BLaER1 (cell line): ENCODE measurements at regions not wholly inside any gene's neighbourhood (a gene's known extent, or its start where the extent isn't known, plus 50 kb on each side); places are given as distances from the start of the nearest gene placed in this dataset.

Source experiments
- H3K27ac ChIP-seq: shearing (Covaris generic); formaldehyde crosslinking; 2 replicates; pipeline ENCODE4 v1.8.1; 2022
- H3K27me3 ChIP-seq: shearing (Covaris generic); formaldehyde crosslinking; 2 replicates; pipeline ENCODE4 v1.8.1; 2022
- H3K36me3 ChIP-seq: shearing (Covaris generic); formaldehyde crosslinking; 2 replicates; pipeline ENCODE4 v1.8.1; 2022
- H3K4me1 ChIP-seq: shearing (Covaris generic); formaldehyde crosslinking; 2 replicates; pipeline ENCODE4 v1.8.1; 2022
- H3K4me2 ChIP-seq: shearing (Covaris generic); formaldehyde crosslinking; 2 replicates; pipeline ENCODE4 v1.8.1; 2022
- H3K4me3 ChIP-seq: shearing (Covaris generic); formaldehyde crosslinking; 2 replicates; pipeline ENCODE4 v1.8.1; 2022
- H3K9ac ChIP-seq: shearing (Covaris generic); formaldehyde crosslinking; 2 replicates; pipeline ENCODE4 v1.8.1; 2022
- H3K9me3 ChIP-seq: shearing (Covaris generic); formaldehyde crosslinking; 2 replicates; pipeline ENCODE4 v1.8.1; 2022
- H4K20me1 ChIP-seq: shearing (Covaris generic); formaldehyde crosslinking; 2 replicates; pipeline ENCODE4 v1.8.1; 2022
- Cebpa-rat ChIP-seq: shearing (Covaris generic); IDR thresholded peaks from 2 replicates; pipeline ENCODE4 v1.8.1; 2022

- no peaks in the 10 kb centered on the region for H3K27me3 ChIP-seq
- no peaks in the 10 kb centered on the region for H3K36me3 ChIP-seq
- no peaks in the 10 kb centered on the region for H3K4me1 ChIP-seq
- no peak overlapping the region for H3K27ac ChIP-seq
- H3K9me3 ChIP-seq, result no peaks in the 10 kb centered on the region; the same call in 1 of the 2 replicates
- H3K9ac ChIP-seq, result no peak overlapping the region
- no peaks in the 10 kb centered on the region for H4K20me1 ChIP-seq
- no peak overlapping the region for H3K4me3 ChIP-seq
- no peak overlapping the region for H3K4me2 ChIP-seq
- TF ChIP-seq Cebpa-rat, result no peak
Observed at GRCh38 chr16:9236319-9236718, 144.9 kb downstream of the HAPSTR1 start.

DNA sequence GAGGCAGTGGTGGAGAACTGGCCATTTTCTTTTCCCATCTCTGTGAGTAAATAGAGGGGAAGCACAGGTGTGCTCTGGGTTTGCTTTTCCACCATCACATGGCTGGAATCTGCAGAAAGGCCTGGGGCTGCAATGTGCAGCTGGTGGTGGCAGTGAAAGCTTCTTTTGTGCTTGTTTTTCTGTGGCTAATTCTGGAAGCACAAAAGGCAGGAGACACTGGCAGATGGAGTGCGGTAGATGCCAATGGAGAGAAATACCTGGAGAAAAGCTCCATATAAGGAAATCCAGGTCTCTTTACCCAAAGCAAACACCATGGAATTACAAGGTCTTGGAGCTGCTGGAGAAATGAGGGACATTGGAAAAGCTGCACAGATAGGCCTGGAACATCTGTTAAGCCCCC, 146.9 kb downstream of the HAPSTR1 start:
- no peak for TF ChIP-seq Cebpa-rat
- Histone ChIP-seq H3K4me2 (no peak overlapping the region), H3K4me1 (no peaks in the 10 kb centered on the region), H3K4me3 (no peak overlapping the region), H4K20me1 (no peaks in the 10 kb centered on the region), H3K9me3 (no peaks in the 10 kb centered on the region; the same call in 1 of the 2 replicates), H3K9ac (no peak overlapping the region), H3K27me3 (no peaks in the 10 kb centered on the region), H3K27ac (no peak overlapping the region), H3K36me3 (no peaks in the 10 kb centered on the region)

GRCh38 chr16:9241177-9241576, 149.7 kb downstream of the HAPSTR1 start:
- Histone ChIP-seq H3K4me1 (no peaks in the 10 kb centered on the region), H3K4me2 (no peak overlapping the region), H3K9me3 (no peaks in the 10 kb centered on the region; the same call in 1 of the 2 replicates), H3K27ac (no peak overlapping the region), H3K9ac (no peak overlapping the region), H3K27me3 (no peaks in the 10 kb centered on the region), H4K20me1 (no peaks in the 10 kb centered on the region), H3K4me3 (no peak overlapping the region), H3K36me3 (no peaks in the 10 kb centered on the region)
- TF ChIP-seq Cebpa-rat, result no peak

GRCh38 chr16:9248162-9248561, 156.7 kb downstream of the HAPSTR1 start:
- no peaks in the 10 kb centered on the region for H4K20me1 ChIP-seq
- no peak for TF ChIP-seq Cebpa-rat
- no peaks in the 10 kb centered on the region for H3K4me1 ChIP-seq
- no peak overlapping the region for H3K4me2 ChIP-seq
- no peak overlapping the region for H3K9ac ChIP-seq
- no peak overlapping the region for H3K27ac ChIP-seq
- no peaks in the 10 kb centered on the region for H3K9me3 ChIP-seq
- H3K27me3 ChIP-seq, result no peaks in the 10 kb centered on the region
- no peak overlapping the region for H3K4me3 ChIP-seq
- no peaks in the 10 kb centered on the region for H3K36me3 ChIP-seq

DNA sequence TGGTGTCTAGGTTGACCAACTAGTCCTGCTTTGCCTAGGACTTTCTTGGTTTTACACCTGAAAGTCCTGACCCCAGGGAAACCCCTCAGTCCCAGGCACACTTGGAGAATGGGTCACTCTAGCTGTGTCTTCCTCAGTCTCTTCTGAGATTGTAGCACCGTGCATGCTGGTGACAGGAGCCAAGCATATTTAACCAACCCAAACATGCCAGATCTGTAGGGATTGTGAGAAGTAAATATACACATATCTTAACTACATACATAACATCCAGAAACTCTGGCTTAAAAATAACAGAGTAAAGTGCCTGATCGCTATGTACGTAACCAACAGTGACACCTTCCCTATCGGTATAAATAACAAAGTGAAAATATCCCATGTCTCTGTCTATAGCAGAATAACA, 158.1 kb downstream of the HAPSTR1 start:
- Histone ChIP-seq H3K4me2 (no peak overlapping the region), H3K27ac (no peak overlapping the region), H3K36me3 (no peaks in the 10 kb centered on the region), H4K20me1 (no peaks in the 10 kb centered on the region), H3K9ac (no peak overlapping the region), H3K27me3 (no peaks in the 10 kb centered on the region), H3K9me3 (peaks cover under 1% of the 10 kb centered on the region; the same call in 1 of the 2 replicates), H3K4me1 (no peaks in the 10 kb centered on the region), H3K4me3 (no peak overlapping the region)
- no peak for TF ChIP-seq Cebpa-rat

GRCh38 chr16:9251026-9251425, 159.6 kb downstream of the HAPSTR1 start:
- Histone ChIP-seq H3K4me3 (no peak overlapping the region), H3K27ac (no peak overlapping the region), H3K9ac (no peak overlapping the region), H3K36me3 (no peaks in the 10 kb centered on the region), H3K4me1 (no peaks in the 10 kb centered on the region), H3K27me3 (no peaks in the 10 kb centered on the region), H4K20me1 (no peaks in the 10 kb centered on the region), H3K4me2 (no peak overlapping the region), H3K9me3 (peaks cover 4% of the 10 kb centered on the region; the same call in 1 of the 2 replicates)
- no peak for TF ChIP-seq Cebpa-rat

- Histone ChIP-seq H4K20me1 (no peaks in the 10 kb centered on the region), H3K9ac (no peak overlapping the region), H3K4me3 (no peak overlapping the region), H3K4me2 (no peak overlapping the region), H3K9me3 (peaks cover 4% of the 10 kb centered on the region; the same call in 1 of the 2 replicates), H3K27ac (no peak overlapping the region), H3K4me1 (no peaks in the 10 kb centered on the region), H3K36me3 (no peaks in the 10 kb centered on the region), H3K27me3 (no peaks in the 10 kb centered on the region)
- TF ChIP-seq Cebpa-rat, result no peak
Observed at GRCh38 chr16:9254863-9255262, 163.4 kb downstream of the HAPSTR1 start.

GRCh38 chr16:9256196-9256595, 164.8 kb downstream of the HAPSTR1 start:
- H3K4me1 ChIP-seq, result no peaks in the 10 kb centered on the region
- no peak for TF ChIP-seq Cebpa-rat
- no peaks in the 10 kb centered on the region for H3K36me3 ChIP-seq

DNA sequence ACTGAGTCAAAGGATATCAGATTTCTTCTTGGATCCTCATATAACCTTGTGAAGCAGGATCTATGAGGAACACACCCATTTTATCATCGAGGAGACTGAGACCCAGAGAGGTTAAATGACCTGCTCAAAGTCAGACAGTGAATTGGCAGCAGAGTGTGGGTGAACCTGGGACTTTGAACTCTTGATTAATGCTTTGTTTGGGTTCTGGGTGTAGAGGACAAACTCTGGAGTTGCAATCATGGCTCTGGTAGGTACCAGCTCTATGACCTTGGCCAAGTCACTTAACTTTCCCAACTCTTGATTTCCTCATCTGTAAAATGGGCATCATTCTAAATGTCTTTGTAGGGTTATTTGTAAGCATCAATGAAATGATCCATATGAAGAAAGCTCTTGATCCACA, 166.4 kb downstream of the HAPSTR1 start:
- H3K9ac ChIP-seq, result no peak overlapping the region
- H3K9me3 ChIP-seq, result peaks cover 4% of the 10 kb centered on the region; the same call in 1 of the 2 replicates
- no peak overlapping the region for H3K27ac ChIP-seq
- H3K4me3 ChIP-seq, result no peak overlapping the region
- no peaks in the 10 kb centered on the region for H3K36me3 ChIP-seq
- H3K4me2 ChIP-seq, result no peak overlapping the region
- H3K4me1 ChIP-seq, result no peaks in the 10 kb centered on the region
- no peaks in the 10 kb centered on the region for H4K20me1 ChIP-seq
- H3K27me3 ChIP-seq, result no peaks in the 10 kb centered on the region
- TF ChIP-seq Cebpa-rat, result no peak

More at GRCh38 chr16:9256196-9256595, 164.8 kb downstream of the HAPSTR1 start:
- no peak overlapping the region for H3K4me3 ChIP-seq
- H3K9ac ChIP-seq, result no peak overlapping the region
- H3K9me3 ChIP-seq, result peaks cover 4% of the 10 kb centered on the region; the same call in 1 of the 2 replicates
- H3K27ac ChIP-seq, result no peak overlapping the region
- no peaks in the 10 kb centered on the region for H3K27me3 ChIP-seq
- no peaks in the 10 kb centered on the region for H4K20me1 ChIP-seq
- no peak overlapping the region for H3K4me2 ChIP-seq

DNA sequence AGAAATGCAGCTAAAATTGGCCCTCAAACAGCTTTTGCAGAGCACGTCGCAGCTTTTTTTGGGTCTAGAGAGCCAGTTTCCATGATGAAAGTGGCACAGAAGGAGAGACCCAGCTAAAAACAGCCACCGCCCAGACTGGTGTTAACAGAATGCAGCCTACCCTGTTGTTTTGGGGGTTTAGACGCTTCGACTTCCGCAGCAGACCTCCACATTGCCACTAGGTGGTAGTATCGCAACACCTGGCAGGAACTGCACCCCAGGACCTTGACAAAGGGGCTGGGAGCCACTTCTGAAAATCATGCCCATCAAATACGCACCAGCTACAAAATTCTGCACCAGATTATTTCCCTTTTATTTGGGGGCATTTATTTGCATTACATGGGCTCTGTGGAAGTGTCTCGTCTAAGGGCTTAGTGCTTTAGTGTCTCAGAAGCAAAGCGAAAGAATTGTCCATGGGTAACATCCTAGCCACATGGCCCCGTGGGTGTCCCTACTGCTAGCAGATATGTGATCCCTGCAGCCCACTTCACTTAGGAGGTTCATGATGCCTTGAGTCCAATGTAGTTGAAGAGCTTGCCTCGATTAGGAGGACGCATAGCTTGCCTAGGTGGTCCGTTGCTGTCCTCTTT, 167.1 kb downstream of the HAPSTR1 start:
- peaks cover 4% of the 10 kb centered on the region; the same call in 1 of the 2 replicates for H3K9me3 ChIP-seq
- H3K4me2 ChIP-seq, result no peak overlapping the region
- TF ChIP-seq Cebpa-rat, result no peak

More for the DNA sequence above, 167.1 kb downstream of the HAPSTR1 start:
- no peak overlapping the region for H3K27ac ChIP-seq
- H3K36me3 ChIP-seq, result no peaks in the 10 kb centered on the region
- H3K9ac ChIP-seq, result no peak overlapping the region
- H3K27me3 ChIP-seq, result no peaks in the 10 kb centered on the region
- H3K4me1 ChIP-seq, result no peaks in the 10 kb centered on the region
- no peak overlapping the region for H3K4me3 ChIP-seq
- H4K20me1 ChIP-seq, result no peaks in the 10 kb centered on the region
